H1 (cell line): ENCODE measurements at regions not wholly inside any gene's neighbourhood (a gene's known extent, or its start where the extent isn't known, plus 50 kb on each side); places are given as distances from the start of the nearest gene placed in this dataset.

Experiments used
- CTCF ChIA-PET: fragments of 300-600 bp; sonication (Branson Sonifier 250); formaldehyde crosslinking; loops from one replicate; lab custom pipeline; 2021; ENCODE audit not compliant: partially characterized antibody; lab: Charles Lee
- POLR2A ChIA-PET: fragments of 300-600 bp; sonication (Branson Sonifier 250); formaldehyde crosslinking; loops from one replicate; lab custom pipeline; 2021; ENCODE audit warnings: inconsistent platforms; ENCODE audit not compliant: partially characterized antibody; lab: Charles Lee
- DNase-seq, 2 experiments: peaks; one replicate each; pipeline versions ENCODE4 v3.0.0 to v3.0.0-alpha.2; 2010 to 2022; ENCODE audit warnings: low spot score in 2 of 2, low read depth in 1 of 2, mixed read lengths in 1 of 2
- FAIRE-seq: peaks from 2 replicates; lab custom pipeline; 2011; peaks lifted over from hg19 to GRCh38; lab: Jason Lieb, UNC
- H2AFZ ChIP-seq: 2 replicates; pipeline ENCODE4 v1.8.1; 2012; ENCODE audit warnings: low read length, inconsistent platforms
- H2AK5ac ChIP-seq: 2 replicates; pipeline ENCODE4 v1.6.1; 2013; ENCODE audit warnings: low read depth, low read length
- H2BK120ac ChIP-seq: replicated peaks from 2 replicates; pipeline ENCODE3; 2013; ENCODE audit warnings: low read depth, low read length, inconsistent platforms
- H2BK12ac ChIP-seq: 2 replicates; pipeline ENCODE4 v1.6.1; 2013; ENCODE audit warnings: low read depth, low read length
- H2BK15ac ChIP-seq: 2 replicates; pipeline ENCODE4 v1.6.1; 2013; ENCODE audit warnings: low read length
- H2BK20ac ChIP-seq: 2 replicates; pipeline ENCODE4 v1.6.1; 2013; ENCODE audit warnings: low read length
- H2BK5ac ChIP-seq: 2 replicates; pipeline ENCODE4 v1.6.1; 2013; ENCODE audit warnings: low read depth, low read length
- H3K14ac ChIP-seq: 2 replicates; pipeline ENCODE4 v1.6.1; 2013; ENCODE audit warnings: inconsistent platforms; ENCODE audit not compliant: insufficient read length
- H3K18ac ChIP-seq: 2 replicates; pipeline ENCODE4 v1.6.1; 2013; ENCODE audit warnings: low read length; ENCODE audit errors: extremely low read depth
- H3K23ac ChIP-seq: 2 replicates; pipeline ENCODE4 v1.6.1; 2013; ENCODE audit warnings: inconsistent platforms; ENCODE audit not compliant: insufficient read length
- H3K23me2 ChIP-seq: 2 replicates; pipeline ENCODE4 v1.6.1; 2013; ENCODE audit warnings: low read depth, low read length
- H3K27ac ChIP-seq: 2 replicates; pipeline ENCODE4 v1.6.1; 2011; ENCODE audit warnings: low read depth, low read length, inconsistent platforms
- H3K27me3 ChIP-seq, 4 experiments: replicated peaks in 1 of 4; 1 replicate in 1 of 4; 2 replicates in 3 of 4; pipeline versions ENCODE4 v1.6.1 to v1.8.1; 2011 to 2013; ENCODE audit warnings: low read length in 3 of 4, mild to moderate bottlenecking in 3 of 4, inconsistent platforms in 2 of 4, mixed read lengths in 2 of 4, moderate library complexity in 1 of 4; ENCODE audit not compliant: control insufficient read depth in 3 of 4, insufficient read depth in 3 of 4; ENCODE audit errors: extremely low read depth in 1 of 4
- H3K36me3 ChIP-seq, 4 experiments: 2 replicates each; pipeline versions ENCODE4 v1.6.1 to v1.8.1; 2011 to 2013; ENCODE audit warnings: mild to moderate bottlenecking in 4 of 4, low read length in 3 of 4, moderate library complexity in 2 of 4, control low read depth in 1 of 4, inconsistent platforms in 1 of 4; ENCODE audit not compliant: insufficient read depth in 4 of 4, control insufficient read depth in 2 of 4
- H3K4ac ChIP-seq: replicated peaks from 2 replicates; pipeline ENCODE3; 2013; ENCODE audit warnings: low read length, low read depth, mixed read lengths, inconsistent platforms; ENCODE audit not compliant: insufficient read length
- H3K4me1 ChIP-seq, 4 experiments: replicated peaks in 1 of 4; 1 replicate in 1 of 4; 2 replicates in 3 of 4; pipeline versions ENCODE4 v1.6.1 to v1.8.1; 2011 to 2013; ENCODE audit warnings: low read length in 3 of 4, inconsistent platforms in 2 of 4, mixed read lengths in 1 of 4; ENCODE audit not compliant: insufficient read depth in 4 of 4, control insufficient read depth in 3 of 4
- H3K4me2 ChIP-seq, 2 experiments: 2 replicates each; pipeline versions ENCODE4 v1.6.1 to v1.8.1; 2011 to 2013; ENCODE audit warnings: low read depth in 2 of 2, low read length in 2 of 2, control low read depth in 1 of 2, inconsistent platforms in 1 of 2, mild to moderate bottlenecking in 1 of 2; ENCODE audit not compliant: insufficient read depth in 1 of 2
- H3K4me3 ChIP-seq, 4 experiments: fragments of 200-600, 300-600 bp in 1 of 4; sonication (generic), shearing (Covaris generic), sonication (Bioruptor Twin) in 1 of 4; 2 replicates each; pipeline versions ENCODE4 v1.5.1 to v1.8.1; 2011 to 2016; ENCODE audit warnings: low read length in 4 of 4, low read depth in 3 of 4, control low read depth in 2 of 4, inconsistent platforms in 2 of 4, mild to moderate bottlenecking in 2 of 4, mixed read lengths in 1 of 4, moderate library complexity in 1 of 4; ENCODE audit not compliant: insufficient read depth in 2 of 4; ENCODE audit errors: extremely low read depth in 1 of 4
- H3K56ac ChIP-seq: replicated peaks from 2 replicates; pipeline ENCODE3; 2013; ENCODE audit warnings: low read depth, mild to moderate bottlenecking, mixed read lengths, low read length, inconsistent platforms; ENCODE audit not compliant: insufficient read length
- H3K79me1 ChIP-seq: 2 replicates; pipeline ENCODE4 v1.6.1; 2013; ENCODE audit warnings: low read depth, low read length, control low read depth
- H3K79me2 ChIP-seq, 2 experiments: 2 replicates each; pipeline versions ENCODE4 v1.6.1 to v1.8.1; 2012 to 2013; ENCODE audit warnings: low read length in 2 of 2, mild to moderate bottlenecking in 2 of 2, inconsistent platforms in 1 of 2; ENCODE audit not compliant: insufficient read depth in 2 of 2, control insufficient read depth in 1 of 2
- H3K9ac ChIP-seq, 4 experiments: replicated peaks in 1 of 4; 1 replicate in 1 of 4; 2 replicates in 3 of 4; pipeline versions ENCODE4 v1.6.1 to v1.8.1; 2011 to 2013; ENCODE audit warnings: low read depth in 3 of 4, low read length in 3 of 4, control low read depth in 2 of 4, mild to moderate bottlenecking in 2 of 4, moderate library complexity in 2 of 4, inconsistent platforms in 1 of 4; ENCODE audit errors: extremely low read depth in 1 of 4
- H3K9me3 ChIP-seq, 2 experiments: 2 replicates each; pipeline versions ENCODE4 v1.6.1 to v1.8.1; 2012 to 2013; ENCODE audit warnings: mild to moderate bottlenecking in 2 of 2, moderate library complexity in 2 of 2, control low read depth in 1 of 2, inconsistent platforms in 1 of 2, low read depth in 1 of 2, low read length in 1 of 2, mixed read lengths in 1 of 2; ENCODE audit not compliant: insufficient read depth in 2 of 2
- H4K20me1 ChIP-seq, 2 experiments: replicated peaks in 1 of 2; 2 replicates each; pipeline versions ENCODE3 to v1.8.1; 2011 to 2013; ENCODE audit warnings: inconsistent platforms in 2 of 2, low read length in 2 of 2, mild to moderate bottlenecking in 1 of 2; ENCODE audit not compliant: insufficient read depth in 2 of 2, control insufficient read depth in 1 of 2
- H4K5ac ChIP-seq: 2 replicates; pipeline ENCODE4 v1.6.1; 2013; ENCODE audit warnings: low read length, low read depth, mixed read lengths, inconsistent platforms; ENCODE audit not compliant: insufficient read length
- H4K8ac ChIP-seq: 2 replicates; pipeline ENCODE4 v1.8.0; 2013; ENCODE audit warnings: mild to moderate bottlenecking, moderate library complexity, low read length, inconsistent platforms; ENCODE audit not compliant: insufficient read depth; ENCODE audit errors: extremely low read depth
- H4K91ac ChIP-seq: replicated peaks from 2 replicates; pipeline ENCODE3; 2013; ENCODE audit warnings: low read length, mixed read lengths, inconsistent platforms; ENCODE audit not compliant: insufficient read length
- POLR2A ChIP-seq, 2 experiments: IDR thresholded peaks; 1 replicate in 1 of 2; 2 replicates in 1 of 2; pipeline ENCODE4 v1.6.1; 2011; ENCODE audit warnings: low read depth in 2 of 2, low read length in 2 of 2, mild to moderate bottlenecking in 2 of 2; ENCODE audit errors: control extremely low read depth in 1 of 2
- TEAD4 ChIP-seq: IDR thresholded peaks from 2 replicates; pipeline ENCODE4 v1.6.1; 2012; ENCODE audit warnings: low read depth, low read length, inconsistent platforms, mixed read lengths
- WGBS, 2 experiments: shearing (Covaris generic) in 1 of 2; methylation state at CpG; one replicate each; pipeline versions ENCODE4 v1.1.6 to v1.1.7; 2013 to 2015; ENCODE audit warnings: low lambda C conversion rate in 2 of 2, mixed read lengths in 2 of 2, inconsistent platforms in 1 of 2, low coverage in 1 of 2, missing lambda C conversion rate in 1 of 2; ENCODE audit not compliant: insufficient replicate concordance in 2 of 2, insufficient coverage in 1 of 2, insufficient read length in 1 of 2; ENCODE audit errors: extremely low coverage in 1 of 2, missing lambda C conversion rate in 1 of 2; 5-methylcytosine and 5-hydroxymethylcytosine counted together

DNA sequence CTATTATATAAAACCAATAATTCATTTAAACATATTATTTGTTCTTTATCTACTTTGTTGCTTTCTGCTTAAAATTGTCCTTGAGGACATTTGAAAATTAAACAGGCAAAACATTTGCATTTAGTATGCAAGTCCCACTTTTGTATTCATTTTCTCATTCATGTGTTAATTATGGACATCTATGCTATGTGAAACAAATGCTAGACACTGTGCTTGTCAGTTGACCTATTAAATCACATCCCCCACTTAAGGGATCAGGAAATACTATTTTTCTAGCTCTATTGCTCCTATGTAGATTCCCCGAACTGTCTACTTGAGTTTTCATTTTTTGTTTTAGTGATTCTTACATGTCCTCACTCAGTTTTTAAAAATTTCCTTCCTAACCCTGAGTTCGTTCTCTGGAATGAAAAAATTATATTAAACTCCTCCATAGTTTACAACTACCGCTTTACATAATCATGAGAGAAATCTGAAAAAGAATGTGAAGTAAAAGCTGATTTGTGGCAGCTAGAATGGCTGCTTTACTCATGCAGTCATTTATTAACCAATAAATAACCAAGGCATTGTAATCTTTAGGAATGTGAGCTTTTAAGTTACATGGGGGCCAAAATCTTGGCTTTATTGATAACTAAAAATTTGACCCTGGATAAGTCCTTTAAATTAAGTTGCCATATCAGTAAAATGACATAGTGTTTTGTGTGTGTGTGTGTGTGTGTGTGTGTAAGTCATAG lies 188.5 kb downstream of the LIG4 start:
- Histone ChIP-seq H3K27me3 (no peaks in the 10 kb centered on the region), H3K56ac (no peak overlapping the region), H3K4ac (no peak overlapping the region), H3K9ac (no peak overlapping the region), H4K5ac (no peak overlapping the region), H3K4me1 (peaks cover 0 to 2% (median 0%) of the 10 kb centered on the region in 4 experiments; a peak in 1 of 7 replicates), H2BK15ac (no peak overlapping the region), H3K79me1 (no peaks in the 10 kb centered on the region), H3K4me2 (no peak overlapping the region), H3K14ac (no peak overlapping the region), H2BK12ac (no peak overlapping the region), H3K9me3 (no peaks in the 10 kb centered on the region), H3K23ac (no peak overlapping the region), H4K8ac (no peak overlapping the region), H2AFZ (no peak overlapping the region), H4K91ac (no peak overlapping the region), H2BK5ac (no peak overlapping the region), H2AK5ac (no peak overlapping the region), H4K20me1 (no peaks in the 10 kb centered on the region), H3K18ac (no peak overlapping the region), H2BK20ac (no peak overlapping the region)
- WGBS, 2 experiments, result 86% methylated on average over 3 of the region's 3 CpGs; no CpG with 5 or more reads in 1 of the 2 experiments
- CTCF ChIA-PET, result no interaction called here
- FAIRE-seq, result no peak
- POLR2A ChIA-PET, result no interaction called here
- TF ChIP-seq TEAD4, result no peak
- TF ChIP-seq POLR2A (IDR thresholded peaks at IDR 0.05; ENCODE audit: control extremely low read depth in 1 of 2, low read depth in 2 of 2, low read length in 2 of 2), result no peak
- TF ChIP-seq, all 59 proteins: peak for 0
- no peaks in the 10 kb centered on the region for H3K36me3 ChIP-seq
- H3K27ac ChIP-seq, result no peak overlapping the region
- H3K79me2 ChIP-seq, result no peaks in the 10 kb centered on the region
- DNase-seq, result no peak
- no peak overlapping the region for H2BK120ac ChIP-seq
- H3K4me3 ChIP-seq, result no peak overlapping the region
- no peaks in the 10 kb centered on the region; the same call in 1 of the 2 replicates for H3K23me2 ChIP-seq
